MCF 10A (cell line): ENCODE measurements at regions not wholly inside any gene's neighbourhood (a gene's known extent, or its start where the extent isn't known, plus 50 kb on each side); places are given as distances from the start of the nearest gene placed in this dataset.
"Not testable (repeated sequence)": the region's sequence is repeated elsewhere in the genome, so short reads cannot be mapped to it uniquely, and the experiment has no call there.

ENCODE experiments used
- BruUV-seq: library from RNA; stranded (reverse); fragments of 400-500 nt; replicated peaks from 2 replicates; lab custom pipeline; 2021; lab: Mats Ljungman, UMichigan
- CTCF ChIA-PET: fragments of 300-600 bp; sonication (Branson Sonifier 250); formaldehyde crosslinking; extraction: SDS; loops from one replicate; lab custom pipeline; 2021; ENCODE audit warnings: antibody characterized with exemption, inconsistent platforms; lab: Yijun Ruan, JAX
- POLR2A ChIA-PET: fragments of 300-600, 350-650 bp; sonication (Branson Sonifier 250); formaldehyde crosslinking; extraction: SDS; loops from one replicate; lab custom pipeline; 2020; ENCODE audit warnings: antibody characterized with exemption, inconsistent platforms; lab: Yijun Ruan, JAX
- DNase-seq: peaks from one replicate; pipeline ENCODE4 v3.0.0-alpha.2; 2018; ENCODE audit not compliant: unreplicated experiment
- H3K27ac Mint-ChIP-seq: one replicate; pipeline ENCODE4 v1.8.0; 2022; ENCODE audit warnings: mild to moderate bottlenecking, low read depth, mixed read lengths; ENCODE audit not compliant: unreplicated experiment
- H3K27me3 Mint-ChIP-seq: one replicate; pipeline ENCODE4 v1.8.0; 2022; ENCODE audit warnings: mixed read lengths; ENCODE audit not compliant: insufficient read depth, unreplicated experiment
- H3K36me3 Mint-ChIP-seq: one replicate; pipeline ENCODE4 v1.8.0; 2022; ENCODE audit warnings: mild to moderate bottlenecking, moderate library complexity, mixed read lengths; ENCODE audit not compliant: insufficient read depth, unreplicated experiment
- H3K4me1 Mint-ChIP-seq: one replicate; pipeline ENCODE4 v1.8.0; 2022; ENCODE audit warnings: mixed read lengths; ENCODE audit not compliant: insufficient read depth, unreplicated experiment
- H3K4me3 Mint-ChIP-seq: one replicate; pipeline ENCODE4 v1.8.0; 2022; ENCODE audit warnings: mild to moderate bottlenecking, moderate library complexity, mixed read lengths; ENCODE audit not compliant: unreplicated experiment
- H3K9me3 Mint-ChIP-seq: one replicate; pipeline ENCODE4 v1.8.0; 2022; ENCODE audit warnings: mixed read lengths; ENCODE audit not compliant: unreplicated experiment
- intact Hi-C: fragments of 100-400 bp; cut with micrococcal nuclease; formaldehyde crosslinking; loops from 2 replicates; pipeline ENCODE4 v1.14.1; 2022
- TF ChIP-seq, protein P1 (sequence below): fragments of 200-600 bp; IDR thresholded peaks from one replicate; pipeline ENCODE4 v1.8.0; 2022; ENCODE audit warnings: antibody characterized with exemption, mild to moderate bottlenecking; ENCODE audit not compliant: unreplicated experiment

DNA sequence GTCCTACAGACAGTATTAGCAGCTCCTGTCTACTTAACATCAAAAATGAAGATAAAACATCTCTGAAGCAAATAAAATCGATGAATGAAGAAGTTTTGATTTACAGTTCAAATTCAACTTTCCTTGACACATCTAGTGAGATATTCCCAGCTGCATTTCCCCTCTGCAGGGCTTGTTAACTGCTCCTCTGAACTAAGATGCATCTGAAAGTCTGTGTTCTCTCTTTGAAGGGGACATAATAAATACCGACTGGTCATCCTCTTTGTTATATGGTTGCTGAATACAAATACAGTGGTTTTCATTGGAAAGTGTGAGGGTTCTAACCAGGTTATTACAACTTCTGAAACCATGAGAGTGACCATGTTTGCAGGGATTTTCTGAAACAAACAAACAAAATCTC lies 266.4 kb upstream of the SLC16A7 start:
- CTCF ChIA-PET = interaction anchor here (0.6 kb wide), 2 partner anchors 16 to 1333 kb away, joined by 3 read pairs; no protein-coding TSS in a partner anchor
- H3K27ac Mint-ChIP-seq = no peak overlapping the region
- intact Hi-C loops = no loop called here
- no peak overlapping the region for H3K4me3 Mint-ChIP-seq
- no peak for DNase-seq
- POLR2A ChIA-PET = no interaction called here
- H3K36me3 Mint-ChIP-seq = no peaks in the 10 kb centered on the region
- no peaks in the 10 kb centered on the region for H3K9me3 Mint-ChIP-seq
- H3K27me3 Mint-ChIP-seq = no peaks in the 10 kb centered on the region
- TF ChIP-seq, protein P1, sequence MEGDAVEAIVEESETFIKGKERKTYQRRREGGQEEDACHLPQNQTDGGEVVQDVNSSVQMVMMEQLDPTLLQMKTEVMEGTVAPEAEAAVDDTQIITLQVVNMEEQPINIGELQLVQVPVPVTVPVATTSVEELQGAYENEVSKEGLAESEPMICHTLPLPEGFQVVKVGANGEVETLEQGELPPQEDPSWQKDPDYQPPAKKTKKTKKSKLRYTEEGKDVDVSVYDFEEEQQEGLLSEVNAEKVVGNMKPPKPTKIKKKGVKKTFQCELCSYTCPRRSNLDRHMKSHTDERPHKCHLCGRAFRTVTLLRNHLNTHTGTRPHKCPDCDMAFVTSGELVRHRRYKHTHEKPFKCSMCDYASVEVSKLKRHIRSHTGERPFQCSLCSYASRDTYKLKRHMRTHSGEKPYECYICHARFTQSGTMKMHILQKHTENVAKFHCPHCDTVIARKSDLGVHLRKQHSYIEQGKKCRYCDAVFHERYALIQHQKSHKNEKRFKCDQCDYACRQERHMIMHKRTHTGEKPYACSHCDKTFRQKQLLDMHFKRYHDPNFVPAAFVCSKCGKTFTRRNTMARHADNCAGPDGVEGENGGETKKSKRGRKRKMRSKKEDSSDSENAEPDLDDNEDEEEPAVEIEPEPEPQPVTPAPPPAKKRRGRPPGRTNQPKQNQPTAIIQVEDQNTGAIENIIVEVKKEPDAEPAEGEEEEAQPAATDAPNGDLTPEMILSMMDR = no peak
- no TSS peak for BruUV-seq
- H3K4me1 Mint-ChIP-seq = no peaks in the 10 kb centered on the region

DNA sequence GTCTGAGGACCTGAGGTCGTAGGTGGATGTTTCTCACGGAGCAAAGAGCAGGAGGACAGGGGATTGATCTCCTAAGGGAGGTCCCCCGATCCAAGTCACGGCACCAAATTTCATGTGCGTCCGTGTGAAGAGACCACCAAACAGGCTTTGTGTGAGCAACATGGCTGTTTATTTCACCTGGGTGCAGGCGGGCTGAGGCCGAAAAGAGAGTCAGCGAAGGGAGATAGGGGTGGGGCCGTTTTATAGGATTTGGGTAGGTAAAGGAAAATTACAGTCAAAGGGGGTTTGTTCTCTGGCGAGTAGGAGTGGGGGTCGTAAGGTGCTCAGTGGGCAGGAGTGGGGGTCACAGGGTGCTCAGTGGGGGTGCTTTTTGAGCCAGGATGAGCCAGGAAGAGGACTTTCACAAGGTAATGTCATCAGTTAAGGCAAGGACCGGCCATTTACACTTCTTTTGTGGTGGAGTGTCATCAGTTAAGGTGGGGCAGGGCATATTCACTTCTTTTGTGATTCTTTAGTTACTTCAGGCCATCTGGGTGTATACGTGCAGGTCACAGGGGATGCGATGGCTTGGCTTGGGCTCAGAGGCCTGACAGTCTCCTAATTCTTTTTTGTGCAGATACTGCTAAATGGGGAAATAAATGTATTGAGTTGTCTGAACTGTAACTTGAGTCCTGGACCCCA lies 267.3 kb upstream of the SLC16A7 start:
- intact Hi-C loops, DNase-seq, H3K4me3 Mint-ChIP-seq, H3K4me1 Mint-ChIP-seq, H3K27ac Mint-ChIP-seq, POLR2A ChIA-PET, BruUV-seq, CTCF ChIA-PET, H3K36me3 Mint-ChIP-seq, H3K9me3 Mint-ChIP-seq, H3K27me3 Mint-ChIP-seq: not testable (repeated sequence)

DNA sequence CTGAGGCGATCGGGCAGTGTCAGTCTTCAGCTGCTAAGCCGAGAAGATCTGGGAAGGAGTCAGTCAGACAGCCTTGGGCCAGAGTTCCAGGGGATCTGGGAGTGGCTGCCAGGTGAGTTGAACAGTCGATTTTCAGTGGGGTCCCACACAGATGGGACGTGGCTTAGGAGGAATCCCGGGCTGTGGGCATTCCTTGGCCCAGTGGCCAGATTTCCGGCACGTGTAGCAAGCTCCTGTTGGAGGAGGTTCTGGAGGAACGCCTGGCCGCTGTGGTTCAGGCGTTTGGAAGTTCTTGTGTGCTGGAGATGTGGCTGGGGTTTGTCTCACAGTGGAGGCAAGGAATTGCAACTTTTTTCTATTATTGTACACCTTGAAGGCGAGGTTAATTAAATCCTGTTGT lies 269.4 kb upstream of the SLC16A7 start:
- POLR2A ChIA-PET = not testable (repeated sequence)

DNA sequence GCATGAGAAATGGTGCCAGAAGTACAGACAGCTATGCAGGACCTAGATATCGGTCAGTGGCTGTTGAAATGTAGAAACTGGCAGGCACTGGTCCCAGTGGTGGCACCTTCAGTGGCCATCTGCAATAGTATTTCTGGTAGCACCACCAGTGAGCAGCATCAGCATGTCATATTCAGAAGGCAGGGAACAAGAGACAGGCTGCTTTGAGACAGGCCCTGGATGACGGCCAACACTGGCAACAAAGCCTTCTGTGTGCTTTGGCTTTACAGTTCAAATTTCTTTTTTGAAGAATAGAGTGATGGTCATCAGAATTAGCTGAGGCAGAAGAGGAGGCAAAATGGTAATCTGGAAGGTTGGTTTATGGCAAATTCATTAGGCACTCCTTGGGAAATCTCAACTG lies 273.4 kb upstream of the SLC16A7 start:
- no peaks in the 10 kb centered on the region for H3K4me1 Mint-ChIP-seq
- no TSS peak for BruUV-seq
- ChIA-PET CTCF (no interaction called here), POLR2A (no interaction called here)
- H3K27ac Mint-ChIP-seq = no peak overlapping the region
- DNase-seq = no peak
- intact Hi-C loops = no loop called here
- H3K27me3 Mint-ChIP-seq = no peaks in the 10 kb centered on the region
- H3K36me3 Mint-ChIP-seq = no peaks in the 10 kb centered on the region
- TF ChIP-seq, protein P1 = no peak
- H3K4me3 Mint-ChIP-seq = no peak overlapping the region
- peaks cover 2% of the 10 kb centered on the region for H3K9me3 Mint-ChIP-seq

More for the DNA sequence above, 269.4 kb upstream of the SLC16A7 start:
- H3K27me3 Mint-ChIP-seq, H3K4me1 Mint-ChIP-seq, H3K4me3 Mint-ChIP-seq, DNase-seq, H3K9me3 Mint-ChIP-seq, BruUV-seq, intact Hi-C loops, H3K27ac Mint-ChIP-seq, H3K36me3 Mint-ChIP-seq, CTCF ChIA-PET: not testable (repeated sequence)

DNA sequence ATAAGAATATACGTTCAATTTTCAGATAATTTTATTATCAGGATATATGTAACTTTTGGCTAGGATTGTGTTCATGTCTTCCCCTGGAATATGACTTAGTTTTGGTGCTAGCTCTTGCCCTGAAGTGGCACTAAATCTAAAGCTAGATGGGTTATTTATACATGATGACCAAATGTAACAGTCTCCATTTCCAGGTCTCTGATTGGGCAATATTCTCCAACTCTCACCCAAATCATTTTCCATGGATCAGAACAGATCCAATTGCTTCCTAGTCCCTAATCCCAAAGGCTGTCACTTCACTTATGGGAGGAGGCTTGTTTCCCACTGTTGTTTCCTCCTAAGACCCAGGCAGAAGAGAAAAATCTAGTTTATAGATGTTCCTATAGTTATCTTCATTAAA lies 274.6 kb upstream of the SLC16A7 start:
- Mint-ChIP-seq H3K9me3 (peaks cover 6% of the 10 kb centered on the region), H3K36me3 (no peaks in the 10 kb centered on the region), H3K27ac (no peak overlapping the region), H3K27me3 (no peaks in the 10 kb centered on the region), H3K4me1 (no peaks in the 10 kb centered on the region), H3K4me3 (no peak overlapping the region)
- TF ChIP-seq, protein P1 = no peak
- intact Hi-C loops = no loop called here
- no TSS peak for BruUV-seq
- CTCF ChIA-PET = interaction anchor here (0.7 kb wide), 1 partner anchor 1970 kb away, joined by 4 read pairs; no protein-coding TSS in a partner anchor
- DNase-seq = no peak
- POLR2A ChIA-PET = interaction anchor here (0.7 kb wide), 1 partner anchor 49 kb away, joined by 3 read pairs; no protein-coding TSS in a partner anchor
